Umbilical cord (tissue), 1 donor: ENCODE measurements at regions not wholly inside any gene's neighbourhood (a gene's known extent, or its start where the extent isn't known, plus 50 kb on each side); places are given as distances from the start of the nearest gene placed in this dataset.
"Not testable (repeated sequence)": the region's sequence is repeated elsewhere in the genome, so short reads cannot be mapped to it uniquely, and the experiment has no call there.

Experiments
- DNase-seq: peaks from one replicate; pipeline ENCODE4 v3.0.0-alpha.2; 2015; ENCODE audit warnings: low spot score

DNA sequence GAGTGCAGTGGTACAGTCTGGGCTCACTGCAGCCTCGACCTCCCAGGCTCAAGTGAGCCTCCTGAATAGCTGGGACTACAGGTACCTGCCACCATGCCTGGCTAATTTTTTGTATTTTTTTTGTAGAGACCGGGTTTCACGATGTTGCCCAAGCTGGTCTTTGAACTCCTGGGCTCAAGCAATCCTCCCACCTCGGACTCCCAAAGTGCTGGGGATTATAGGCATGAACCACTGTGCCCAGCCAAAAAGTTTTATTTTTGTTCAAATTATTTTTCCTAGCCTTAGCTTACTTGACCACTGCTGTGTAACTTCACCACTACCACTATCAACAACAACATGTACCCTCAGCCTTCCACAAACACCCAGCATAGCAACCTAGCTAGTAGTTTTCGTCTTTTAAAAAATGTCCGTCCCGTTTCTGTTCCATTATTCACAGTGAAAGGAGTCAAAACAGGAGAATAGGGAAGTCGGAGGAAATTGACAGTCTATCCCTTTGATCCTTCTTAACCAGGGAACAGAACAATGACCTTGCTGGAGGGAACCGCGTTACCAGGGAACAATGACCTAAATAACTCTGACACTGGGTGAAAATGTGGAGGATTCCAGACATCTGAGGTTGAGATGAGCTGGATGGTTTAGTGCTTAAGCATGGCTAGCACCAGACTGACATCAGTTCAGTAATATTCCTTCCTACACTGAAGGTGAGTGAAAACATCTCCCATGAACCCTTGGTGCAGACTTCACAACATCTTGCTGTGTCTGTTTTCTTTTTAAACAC is 69.2 kb upstream of the ARL4C start:
- no peak for DNase-seq

DNA sequence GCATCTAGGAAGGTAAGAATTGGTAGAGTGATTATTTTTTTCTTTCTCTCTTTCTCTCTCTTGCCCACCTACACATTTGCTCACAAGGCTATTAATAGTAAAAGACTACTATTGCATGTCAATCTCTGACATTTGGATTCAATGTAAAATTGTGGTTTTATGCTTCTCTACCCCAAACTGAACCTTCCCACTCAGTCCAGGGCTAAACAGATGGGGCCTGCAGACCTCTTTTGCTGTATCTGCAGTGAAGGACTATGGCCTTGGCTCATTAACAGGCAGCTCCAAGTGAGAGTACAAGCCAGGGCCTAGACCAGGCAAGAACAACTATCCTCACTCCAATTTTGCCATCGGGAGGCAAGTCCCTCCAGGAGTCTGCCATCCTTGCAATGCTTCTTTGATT is 68.3 kb upstream of the ARL4C start:
- no peak for DNase-seq

GRCh38 chr2:234564699-234565098 is 67.8 kb upstream of the ARL4C start:
- no peak for DNase-seq

- no peak for DNase-seq
These were observed 62.7 kb upstream of the ARL4C start for GRCh38 chr2:234559609-234560008.

GRCh38 chr2:234558642-234559041 is 61.8 kb upstream of the ARL4C start:
- DNase-seq = no peak

- no peak for DNase-seq
These were observed 60.1 kb upstream of the ARL4C start for GRCh38 chr2:234556848-234557573.

- DNase-seq = no peak
These were observed 58.9 kb upstream of the ARL4C start for GRCh38 chr2:234555616-234556249.

DNA sequence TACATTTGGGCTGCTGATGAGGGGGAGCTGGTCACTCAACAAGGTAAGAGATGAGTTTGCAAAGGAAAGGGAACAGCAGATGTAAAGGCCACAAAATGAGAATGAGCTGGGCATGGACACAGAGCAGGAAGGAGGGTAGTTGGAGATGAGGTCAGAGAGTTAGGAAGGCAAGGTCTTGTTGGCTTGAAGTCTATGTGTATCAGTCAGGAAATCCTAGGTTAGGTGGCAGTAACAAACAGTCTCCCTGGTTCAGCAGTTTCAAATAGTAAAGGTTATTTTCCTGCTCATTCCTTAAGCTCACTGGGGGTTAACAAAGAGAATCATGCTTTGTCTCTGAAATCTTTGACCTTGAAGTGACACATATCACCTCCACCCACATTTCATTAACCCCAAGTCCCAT is 58.3 kb upstream of the ARL4C start:
- DNase-seq = no peak

DNA sequence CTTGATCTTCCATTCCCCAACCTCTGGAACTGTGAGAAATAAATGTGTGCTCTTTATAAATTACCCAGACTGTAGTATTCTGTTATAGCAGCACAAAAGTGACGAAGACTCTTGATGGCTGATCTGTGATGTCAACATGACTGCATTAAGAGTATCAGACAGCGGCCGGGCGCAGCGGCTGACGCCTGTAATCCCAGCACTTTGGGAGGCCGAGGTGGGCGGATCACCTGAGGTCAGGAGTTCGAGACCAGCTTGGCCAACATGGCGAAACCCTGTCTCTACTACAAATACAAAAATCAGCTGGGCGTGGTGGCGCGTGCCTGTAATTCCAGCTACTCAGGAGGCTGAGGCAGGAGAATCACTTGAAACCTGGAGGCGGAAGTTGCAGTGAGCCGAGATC is 56.3 kb upstream of the ARL4C start:
- DNase-seq = not testable (repeated sequence)

DNA sequence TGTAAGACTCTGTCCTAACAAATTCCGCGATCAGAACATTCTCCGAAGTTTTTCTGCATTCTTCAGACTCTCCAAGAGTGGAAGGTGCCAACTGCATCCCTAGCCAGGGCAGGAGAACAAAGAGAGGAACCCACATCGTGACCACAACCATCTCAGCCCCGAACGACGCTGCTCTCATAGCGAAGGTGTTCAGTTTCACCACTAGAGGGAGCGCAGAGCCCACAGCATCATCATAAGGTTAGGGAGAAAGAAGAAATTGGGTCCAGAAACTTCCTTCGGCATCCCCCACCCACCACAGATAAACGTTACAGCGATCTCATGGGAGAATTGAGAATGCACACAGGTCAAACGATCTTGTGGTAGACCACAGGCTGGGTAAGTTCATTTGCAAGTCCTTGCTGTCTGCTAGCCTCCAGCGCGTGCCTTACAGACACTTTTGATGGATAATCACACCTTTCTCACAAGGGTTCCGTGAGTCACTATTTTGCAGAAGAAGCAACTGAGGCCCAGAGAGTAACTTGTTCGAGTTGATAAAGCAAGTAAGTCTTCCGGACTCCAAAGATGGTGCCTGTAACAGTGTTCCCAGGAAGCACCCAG is 53.7 kb upstream of the ARL4C start:
- DNase-seq = peak; percentile 75

- DNase-seq = no peak
These were observed 53.2 kb upstream of the ARL4C start for GRCh38 chr2:234550056-234550455.

GRCh38 chr2:234548695-234549420 is 52.0 kb upstream of the ARL4C start:
- DNase-seq = no peak

- no peak for DNase-seq
These were observed 49.9 kb upstream of the ARL4C start for GRCh38 chr2:234546770-234547169.
